ENCODE measurements at regions not wholly inside any gene's neighbourhood (a gene's known extent, or its start where the extent isn't known, plus 50 kb on each side); places are given as distances from the start of the nearest gene placed in this dataset.
"Not testable (repeated sequence)": the region's sequence is repeated elsewhere in the genome, so short reads cannot be mapped to it uniquely, and the experiment has no call there.

- not testable (repeated sequence) for TF ChIP-seq CC2D1A (CRISPR knock-in tag; IDR thresholded peaks at IDR 0.05); POLR2A (IDR thresholded peaks at IDR 0.05; ENCODE audit: insufficient read depth in 1 of 2, low read depth in 2 of 2, low read length in 2 of 2); POLR2AphosphoS5 (IDR thresholded peaks at IDR 0.05; ENCODE audit: low read depth, low read length); ZNF589 (CRISPR knock-in tag; conservative IDR thresholded peaks at IDR 0.05); IKZF4 (CRISPR knock-in tag; IDR thresholded peaks at IDR 0.05; ENCODE audit: borderline replicate concordance, low read depth, not compliant biosample characterization); RFX5 (IDR thresholded peaks at IDR 0.05; ENCODE audit: low read depth, low read length); CTCF (CRISPR knock-in tag; IDR thresholded peaks at IDR 0.05); MXI1 (IDR thresholded peaks at IDR 0.05; ENCODE audit: borderline replicate concordance, low read depth, low read length); JUNB (CRISPR knock-in tag; IDR thresholded peaks at IDR 0.05; ENCODE audit: borderline replicate concordance); ZNF670 (CRISPR knock-in tag; IDR thresholded peaks at IDR 0.05; ENCODE audit: borderline replicate concordance); SMARCC2 (IDR thresholded peaks at IDR 0.05)
- TF ChIP-seq, protein P1, sequence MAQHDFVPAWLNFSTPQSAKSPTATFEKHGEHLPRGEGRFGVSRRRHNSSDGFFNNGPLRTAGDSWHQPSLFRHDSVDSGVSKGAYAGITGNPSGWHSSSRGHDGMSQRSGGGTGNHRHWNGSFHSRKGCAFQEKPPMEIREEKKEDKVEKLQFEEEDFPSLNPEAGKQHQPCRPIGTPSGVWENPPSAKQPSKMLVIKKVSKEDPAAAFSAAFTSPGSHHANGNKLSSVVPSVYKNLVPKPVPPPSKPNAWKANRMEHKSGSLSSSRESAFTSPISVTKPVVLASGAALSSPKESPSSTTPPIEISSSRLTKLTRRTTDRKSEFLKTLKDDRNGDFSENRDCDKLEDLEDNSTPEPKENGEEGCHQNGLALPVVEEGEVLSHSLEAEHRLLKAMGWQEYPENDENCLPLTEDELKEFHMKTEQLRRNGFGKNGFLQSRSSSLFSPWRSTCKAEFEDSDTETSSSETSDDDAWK (CRISPR knock-in tag; IDR thresholded peaks at IDR 0.05), result not testable (repeated sequence)
- TF ChIP-seq, protein P2, sequence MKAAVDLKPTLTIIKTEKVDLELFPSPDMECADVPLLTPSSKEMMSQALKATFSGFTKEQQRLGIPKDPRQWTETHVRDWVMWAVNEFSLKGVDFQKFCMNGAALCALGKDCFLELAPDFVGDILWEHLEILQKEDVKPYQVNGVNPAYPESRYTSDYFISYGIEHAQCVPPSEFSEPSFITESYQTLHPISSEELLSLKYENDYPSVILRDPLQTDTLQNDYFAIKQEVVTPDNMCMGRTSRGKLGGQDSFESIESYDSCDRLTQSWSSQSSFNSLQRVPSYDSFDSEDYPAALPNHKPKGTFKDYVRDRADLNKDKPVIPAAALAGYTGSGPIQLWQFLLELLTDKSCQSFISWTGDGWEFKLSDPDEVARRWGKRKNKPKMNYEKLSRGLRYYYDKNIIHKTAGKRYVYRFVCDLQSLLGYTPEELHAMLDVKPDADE (CRISPR knock-in tag; IDR thresholded peaks at IDR 0.05), result not testable (repeated sequence)
Measured at GRCh38 chr14:105712670-105713069, 186.3 kb downstream of the TMEM121 start.

Data from HepG2 (cell line).